Uterus (tissue), 3 donors: ENCODE measurements at regions not wholly inside any gene's neighbourhood (a gene's known extent, or its start where the extent isn't known, plus 50 kb on each side); places are given as distances from the start of the nearest gene placed in this dataset.

Experiments used
- DNase-seq, 2 donors: peaks; one replicate each; pipeline ENCODE4 v3.0.0-alpha.2; 2019 to 2020
- H3K27ac ChIP-seq, 2 donors: fragments of 200-600 bp; sonication (generic); 1 replicate in 1 of 2; 2 replicates in 1 of 2; pipeline ENCODE4 v1.5.1; 2016 to 2018
- H3K27me3 ChIP-seq, 2 donors: fragments of 200-600 bp; sonication (generic); one replicate each; pipeline ENCODE4 v1.5.1; 2018 to 2019; ENCODE audit warnings: control low read depth in 1 of 2
- H3K36me3 ChIP-seq, 2 donors: fragments of 200-600 bp; sonication (generic); one replicate each; pipeline ENCODE4 v1.5.1; 2019; ENCODE audit warnings: control low read depth in 1 of 2
- H3K4me1 ChIP-seq, 2 donors: fragments of 200-600 bp; sonication (generic); one replicate each; pipeline ENCODE4 v1.5.1; 2018 to 2019; ENCODE audit warnings: control low read depth in 1 of 2
- H3K4me3 ChIP-seq, 2 donors: fragments of 200-600 bp; sonication (generic); 1 replicate in 1 of 2; 2 replicates in 1 of 2; pipeline ENCODE4 v1.5.1; 2018 to 2019; ENCODE audit warnings: mild to moderate bottlenecking in 1 of 2
- H3K9me3 ChIP-seq, 2 donors: fragments of 200-600 bp; sonication (generic); one replicate each; pipeline ENCODE4 v1.5.1; 2019; ENCODE audit warnings: control low read depth in 1 of 2
- POLR2A ChIP-seq, 2 donors: fragments of 450-650 bp; IDR thresholded peaks; one replicate each; pipeline ENCODE4 v1.6.1; 2016; ENCODE audit warnings: antibody characterized with exemption in 2 of 2, mild to moderate bottlenecking in 1 of 2, moderate library complexity in 1 of 2
- intact Hi-C: fragments of 100-400 bp; cut with DNase I; formaldehyde crosslinking; loops from one replicate; pipeline ENCODE4 v1.15.1; 2023; ENCODE audit warnings: low total_unique reads
- TF ChIP-seq, protein P1 (sequence below), 4 experiments: fragments of 200-600 bp in 2 of 4; fragments of 450-650 bp in 2 of 4; sonication (generic) in 2 of 4; IDR thresholded peaks; one replicate each; pipeline ENCODE4 v1.5.1; 2016 to 2019; ENCODE audit warnings: antibody characterized with exemption in 4 of 4, mild to moderate bottlenecking in 2 of 4, moderate library complexity in 1 of 4
- donor health status: DM: yes; HTN: yes; CAD: no.

GRCh38 chr6:148086386-148086785 is 256.3 kb upstream of the SASH1 start:
- TF ChIP-seq, protein P1, sequence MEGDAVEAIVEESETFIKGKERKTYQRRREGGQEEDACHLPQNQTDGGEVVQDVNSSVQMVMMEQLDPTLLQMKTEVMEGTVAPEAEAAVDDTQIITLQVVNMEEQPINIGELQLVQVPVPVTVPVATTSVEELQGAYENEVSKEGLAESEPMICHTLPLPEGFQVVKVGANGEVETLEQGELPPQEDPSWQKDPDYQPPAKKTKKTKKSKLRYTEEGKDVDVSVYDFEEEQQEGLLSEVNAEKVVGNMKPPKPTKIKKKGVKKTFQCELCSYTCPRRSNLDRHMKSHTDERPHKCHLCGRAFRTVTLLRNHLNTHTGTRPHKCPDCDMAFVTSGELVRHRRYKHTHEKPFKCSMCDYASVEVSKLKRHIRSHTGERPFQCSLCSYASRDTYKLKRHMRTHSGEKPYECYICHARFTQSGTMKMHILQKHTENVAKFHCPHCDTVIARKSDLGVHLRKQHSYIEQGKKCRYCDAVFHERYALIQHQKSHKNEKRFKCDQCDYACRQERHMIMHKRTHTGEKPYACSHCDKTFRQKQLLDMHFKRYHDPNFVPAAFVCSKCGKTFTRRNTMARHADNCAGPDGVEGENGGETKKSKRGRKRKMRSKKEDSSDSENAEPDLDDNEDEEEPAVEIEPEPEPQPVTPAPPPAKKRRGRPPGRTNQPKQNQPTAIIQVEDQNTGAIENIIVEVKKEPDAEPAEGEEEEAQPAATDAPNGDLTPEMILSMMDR (IDR thresholded peaks at IDR 0.05): no peak
- no peak for TF ChIP-seq POLR2A (IDR thresholded peaks at IDR 0.05)

DNA sequence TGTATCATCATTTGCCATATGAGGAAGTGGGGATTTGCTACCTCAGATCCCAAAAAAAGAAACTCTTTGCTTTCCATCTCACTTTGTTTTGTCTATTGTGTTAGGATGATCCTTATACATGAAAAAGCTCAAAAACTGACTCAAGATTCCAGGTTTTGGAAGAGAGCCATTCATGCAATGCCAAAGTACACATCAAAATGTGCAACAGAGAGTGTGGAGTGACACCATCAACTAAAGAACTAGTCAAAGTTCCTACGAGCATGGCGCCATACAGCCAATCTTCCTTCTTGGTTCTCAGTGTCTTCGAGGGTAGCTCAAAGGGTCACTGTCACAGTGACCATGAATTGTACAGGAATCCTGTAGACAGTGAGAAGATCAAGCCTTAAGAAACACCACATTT is 255.8 kb upstream of the SASH1 start:
- no peak overlapping the region for H3K4me3 ChIP-seq
- intact Hi-C loops: no loop called here
- TF ChIP-seq POLR2A (IDR thresholded peaks at IDR 0.05): no peak
- TF ChIP-seq, protein P1 (IDR thresholded peaks at IDR 0.05): no peak

More at GRCh38 chr6:148086386-148086785, 256.3 kb upstream of the SASH1 start:
- intact Hi-C loops: no loop called here
- no peak for DNase-seq
- Histone ChIP-seq H3K36me3 (no peaks in the 10 kb centered on the region), H3K27me3 (no peaks in the 10 kb centered on the region), H3K27ac (no peak overlapping the region), H3K4me1 (no peaks in the 10 kb centered on the region), H3K9me3 (no peaks in the 10 kb centered on the region), H3K4me3 (no peak overlapping the region)

GRCh38 chr6:148087659-148088058 is 255.0 kb upstream of the SASH1 start:
- H3K4me1 ChIP-seq: no peaks in the 10 kb centered on the region
- H3K27me3 ChIP-seq: no peaks in the 10 kb centered on the region
- TF ChIP-seq, protein P1 (IDR thresholded peaks at IDR 0.05): no peak
- no peaks in the 10 kb centered on the region for H3K9me3 ChIP-seq
- no peak overlapping the region for H3K27ac ChIP-seq
- H3K36me3 ChIP-seq: no peaks in the 10 kb centered on the region
- no peak overlapping the region for H3K4me3 ChIP-seq
- intact Hi-C loops: no loop called here
- DNase-seq: no peak

More for the DNA sequence above, 255.8 kb upstream of the SASH1 start:
- H3K4me1 ChIP-seq: no peaks in the 10 kb centered on the region
- no peaks in the 10 kb centered on the region for H3K36me3 ChIP-seq
- no peak for DNase-seq
- H3K27me3 ChIP-seq: no peaks in the 10 kb centered on the region
- no peaks in the 10 kb centered on the region for H3K9me3 ChIP-seq
- no peak overlapping the region for H3K27ac ChIP-seq

- Histone ChIP-seq H3K4me1 (no peaks in the 10 kb centered on the region), H3K27ac (no peak overlapping the region), H3K4me3 (no peak overlapping the region), H3K36me3 (no peaks in the 10 kb centered on the region), H3K9me3 (no peaks in the 10 kb centered on the region), H3K27me3 (no peaks in the 10 kb centered on the region)
- TF ChIP-seq, protein P1 (IDR thresholded peaks at IDR 0.05): no peak
- no peak for TF ChIP-seq POLR2A (IDR thresholded peaks at IDR 0.05)
- DNase-seq: no peak
- intact Hi-C loops: no loop called here
These were observed 252.3 kb upstream of the SASH1 start for GRCh38 chr6:148090326-148090725.

DNA sequence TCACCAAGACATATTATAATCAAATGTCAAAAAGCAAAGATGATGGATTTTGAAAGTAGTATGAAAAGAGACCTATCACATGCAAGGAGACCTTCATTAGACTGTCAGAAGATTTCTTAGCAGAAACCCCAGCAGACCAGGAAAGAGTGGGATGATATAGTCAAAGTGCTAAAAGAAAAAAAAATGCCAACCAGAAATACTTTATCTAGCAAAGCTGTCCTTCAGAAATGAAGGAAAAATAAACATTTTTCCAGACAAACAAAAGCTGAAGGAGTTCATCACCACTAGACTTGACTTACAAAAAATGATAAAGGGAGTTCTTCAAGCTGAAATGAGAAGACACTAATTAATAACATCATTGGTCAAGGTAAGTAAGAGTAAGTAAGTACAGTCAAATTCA is 251.2 kb upstream of the SASH1 start:
- no peak overlapping the region for H3K4me3 ChIP-seq
- H3K27me3 ChIP-seq: no peaks in the 10 kb centered on the region
- no peaks in the 10 kb centered on the region for H3K4me1 ChIP-seq
- DNase-seq: no peak
- intact Hi-C loops: no loop called here
- no peak for TF ChIP-seq POLR2A (IDR thresholded peaks at IDR 0.05)
- TF ChIP-seq, protein P1 (IDR thresholded peaks at IDR 0.05): no peak
- H3K36me3 ChIP-seq: no peaks in the 10 kb centered on the region
- no peak overlapping the region for H3K27ac ChIP-seq
- no peaks in the 10 kb centered on the region for H3K9me3 ChIP-seq
